HCT116 (cell line): ENCODE measurements at regions not wholly inside any gene's neighbourhood (a gene's known extent, or its start where the extent isn't known, plus 50 kb on each side); places are given as distances from the start of the nearest gene placed in this dataset.

ENCODE experiments used
- ATAC-seq: fragments of 200-7000 bp; cut with Tn5 transposase; 2 replicates; pipeline ENCODE4 v1.9.1; 2020; ENCODE audit warnings: mild to moderate bottlenecking, moderate library complexity
- BruUV-seq: library from RNA; stranded (reverse); fragments of 400-500 nt; replicated peaks from 2 replicates; lab custom pipeline; 2021; lab: Mats Ljungman, UMichigan
- CTCF ChIA-PET: fragments of 300-600 bp; sonication (Branson Sonifier 250); formaldehyde crosslinking; loops from one replicate; lab custom pipeline; 2021; ENCODE audit warnings: antibody characterized with exemption; lab: Charles Lee
- POLR2A ChIA-PET: fragments of 300-600, 350-600 bp; sonication (Branson Sonifier 250); formaldehyde crosslinking; loops from one replicate; lab custom pipeline; 2021; ENCODE audit warnings: antibody characterized with exemption; lab: Charles Lee
- RAD21 ChIA-PET, 2 experiments: fragments of 300-600 bp; sonication (Branson Sonifier 250); formaldehyde crosslinking; loops; one replicate each; lab custom pipeline; 2023; ENCODE audit warnings: low total read pairs in 2 of 2; ENCODE audit not compliant: uncharacterized antibody in 2 of 2, unreplicated experiment in 2 of 2, low non-redundant PET in 1 of 2; lab: Charles Lee
- DNase-seq: peaks from one replicate; pipeline ENCODE4 v3.0.0-alpha.2; 2010; ENCODE audit warnings: low read depth, low spot score
- H2AFZ ChIP-seq: fragments of 200-600 bp; shearing (Covaris generic), sonication (generic); 2 replicates; pipeline ENCODE4 v1.6.1; 2017; ENCODE audit warnings: low read depth, mixed run types, mixed read lengths, antibody characterized with exemption, low read length; ENCODE audit not compliant: poor library complexity, severe bottlenecking
- H3K27ac ChIP-seq: 2 replicates; pipeline ENCODE4 v1.5.1; 2012; ENCODE audit warnings: low read depth, low read length
- H3K27me3 ChIP-seq: fragments of 200-600 bp; sonication (generic); 2 replicates; pipeline ENCODE4 v1.6.1; 2016; ENCODE audit warnings: mixed run types, low read length, mixed read lengths; ENCODE audit not compliant: insufficient read depth
- H3K36me3 ChIP-seq, 2 experiments: fragments of 200-500 bp in 1 of 2; fragments of 200-600 bp in 1 of 2; sonication (Bioruptor generic) in 1 of 2; sonication (generic) in 1 of 2; 2 replicates each; pipeline versions ENCODE4 v1.5.1 to v1.6.1; 2014 to 2016; ENCODE audit warnings: low read length in 2 of 2, inconsistent platforms in 1 of 2, mixed read lengths in 1 of 2, mixed run types in 1 of 2; ENCODE audit not compliant: insufficient read depth in 2 of 2, control insufficient read depth in 1 of 2
- H3K4me1 ChIP-seq, 2 experiments: fragments of 200-600 bp in 1 of 2; sonication (generic) in 1 of 2; 2 replicates each; pipeline versions ENCODE4 v1.5.1 to v1.6.1; 2012 to 2017; ENCODE audit warnings: low read length in 2 of 2, inconsistent platforms in 1 of 2, mild to moderate bottlenecking in 1 of 2, mixed read lengths in 1 of 2, mixed run types in 1 of 2, moderate library complexity in 1 of 2; ENCODE audit not compliant: insufficient read depth in 2 of 2, control insufficient read depth in 1 of 2
- H3K4me2 ChIP-seq: fragments of 200-600 bp; sonication (generic); 2 replicates; pipeline ENCODE4 v1.6.1; 2017; ENCODE audit warnings: mixed run types, low read length, mixed read lengths
- H3K4me3 ChIP-seq, 2 experiments: fragments of 200-600 bp in 1 of 2; sonication (generic) in 1 of 2; replicated peaks in 1 of 2; 2 replicates each; pipeline ENCODE4 v1.5.1; 2011 to 2016; ENCODE audit warnings: low read length in 2 of 2, control low read depth in 1 of 2, low read depth in 1 of 2, mild to moderate bottlenecking in 1 of 2, mixed read lengths in 1 of 2, mixed run types in 1 of 2
- H3K79me2 ChIP-seq: fragments of 200-600 bp; sonication (generic); 2 replicates; pipeline ENCODE4 v1.6.1; 2017; ENCODE audit warnings: mild to moderate bottlenecking, mixed run types, low read length, moderate library complexity, mixed read lengths; ENCODE audit not compliant: insufficient read depth
- H3K9ac ChIP-seq: fragments of 200-600 bp; sonication (generic); 2 replicates; pipeline ENCODE4 v1.6.1; 2016; ENCODE audit warnings: low read length, mixed read lengths
- H3K9me2 ChIP-seq: fragments of 200-600 bp; sonication (generic), shearing (Covaris generic); 2 replicates; pipeline ENCODE4 v1.6.1; 2017; ENCODE audit warnings: mixed run types, mild to moderate bottlenecking, moderate library complexity; ENCODE audit not compliant: insufficient read depth
- H3K9me3 ChIP-seq, 2 experiments: fragments of 200-500 bp in 1 of 2; fragments of 200-600 bp in 1 of 2; sonication (Bioruptor generic) in 1 of 2; sonication (generic) in 1 of 2; 2 replicates each; pipeline ENCODE4 v1.6.1; 2014 to 2017; ENCODE audit warnings: low read length in 2 of 2, mixed read lengths in 2 of 2, inconsistent platforms in 1 of 2, low read depth in 1 of 2, mild to moderate bottlenecking in 1 of 2, mixed run types in 1 of 2, moderate library complexity in 1 of 2; ENCODE audit not compliant: control insufficient read depth in 1 of 2, insufficient read depth in 1 of 2
- H4K20me1 ChIP-seq: fragments of 200-600 bp; sonication (generic), shearing (Covaris generic); 2 replicates; pipeline ENCODE4 v1.6.1; 2017; ENCODE audit warnings: mixed run types, mild to moderate bottlenecking, moderate library complexity; ENCODE audit not compliant: insufficient read depth
- CTCF ChIP-seq, 3 experiments: fragments of 200-600 bp in 1 of 3; sonication (generic) in 1 of 3; IDR thresholded peaks in 2 of 3; conservative IDR thresholded peaks in 1 of 3; 2 replicates each; pipeline ENCODE4 v1.5.1; 2012 to 2017; ENCODE audit warnings: low read depth in 2 of 3, low read length in 2 of 3, antibody characterized with exemption in 1 of 3, borderline replicate concordance in 1 of 3, control low read depth in 1 of 3, mild to moderate bottlenecking in 1 of 3, mixed read lengths in 1 of 3, mixed run types in 1 of 3, moderate library complexity in 1 of 3; ENCODE audit not compliant: insufficient read depth in 1 of 3
- EZH2phosphoT487 ChIP-seq: fragments of 200-600 bp; IDR thresholded peaks from 2 replicates; pipeline ENCODE4 v1.6.1; 2018; ENCODE audit warnings: antibody characterized with exemption, borderline replicate concordance
- FOSL1 ChIP-seq: IDR thresholded peaks from 2 replicates; pipeline ENCODE4 v1.6.1; 2012; ENCODE audit warnings: low read depth
- JUND ChIP-seq: IDR thresholded peaks from 2 replicates; pipeline ENCODE4 v1.6.1; 2012
- POLR2A ChIP-seq: IDR thresholded peaks from 2 replicates; pipeline ENCODE4 v1.7.0; 2011; ENCODE audit warnings: borderline replicate concordance; ENCODE audit not compliant: insufficient read depth, insufficient read length; ENCODE audit errors: extremely low read depth
- intact Hi-C: fragments of 100-400 bp; cut with micrococcal nuclease; formaldehyde crosslinking; loops from 2 replicates; pipeline ENCODE4 v1.10.0; 2022

- no peaks in the 10 kb centered on the region for H3K79me2 ChIP-seq
- no peaks in the 10 kb centered on the region for H3K36me3 ChIP-seq
- no peaks in the 10 kb centered on the region for H3K9me2 ChIP-seq
- ChIA-PET POLR2A (no interaction called here), CTCF (no interaction called here), RAD21 (no interaction called here)
- TF ChIP-seq EZH2phosphoT487 (no peak), CTCF (IDR thresholded peaks at IDR 0.05 in 2 of 3, conservative IDR thresholded peaks at IDR 0.05 in 1 of 3; ENCODE audit: borderline replicate concordance in 1 of 3, insufficient read depth in 1 of 3, low read depth in 2 of 3, low read length in 2 of 3) (no peak)
- no peaks in the 10 kb centered on the region for H3K4me1 ChIP-seq
- DNase-seq (no peak), ATAC-seq (no peak)
- no peak overlapping the region for H3K4me2 ChIP-seq
- no peak overlapping the region for H3K27ac ChIP-seq
- H3K9me3 ChIP-seq, result no peaks in the 10 kb centered on the region
- no peak overlapping the region for H3K4me3 ChIP-seq
- peaks cover 49% of the 10 kb centered on the region for H3K27me3 ChIP-seq
- intact Hi-C loops, result no loop called here
- H4K20me1 ChIP-seq, result no peaks in the 10 kb centered on the region
- H2AFZ ChIP-seq, result no peak overlapping the region
- no TSS peak for BruUV-seq
- H3K9ac ChIP-seq, result no peak overlapping the region
Measured at GRCh38 chr2:221115944-221116343, 456.2 kb downstream of the EPHA4 start.

GRCh38 chr2:221120643-221121042 is 451.5 kb downstream of the EPHA4 start:
- no peak for TF ChIP-seq POLR2A
- no peak for TF ChIP-seq JUND
- TF ChIP-seq FOSL1, result no peak
- POLR2A ChIA-PET, result no interaction called here
- Histone ChIP-seq H3K36me3 (no peaks in the 10 kb centered on the region), H3K27me3 (peaks cover 25% of the 10 kb centered on the region; the same call in 1 of the 2 replicates), H2AFZ (no peak overlapping the region), H3K4me1 (no peaks in the 10 kb centered on the region), H3K9ac (no peak overlapping the region), H3K79me2 (no peaks in the 10 kb centered on the region), H3K27ac (no peak overlapping the region), H3K9me3 (no peaks in the 10 kb centered on the region), H4K20me1 (no peaks in the 10 kb centered on the region), H3K9me2 (no peaks in the 10 kb centered on the region), H3K4me2 (no peak overlapping the region), H3K4me3 (no peak overlapping the region)
- RAD21 ChIA-PET, result no interaction called here
- DNase-seq (no peak), ATAC-seq (no peak)
- intact Hi-C loops, result no loop called here
- CTCF ChIA-PET, result no interaction called here
- BruUV-seq, result no TSS peak
